Stimulated activated CD4-positive, alpha-beta T cell treated with anti-CD3 and anti-CD28 coated beads, Interleukin-4, amount 100 ng/mL, for 24 hours (primary cell): ENCODE measurements at regions not wholly inside any gene's neighbourhood (a gene's known extent, or its start where the extent isn't known, plus 50 kb on each side); places are given as distances from the start of the nearest gene placed in this dataset.

Source experiments
- DNase-seq: peaks from one replicate; pipeline ENCODE4 v3.0.0-alpha.2; 2020

DNA sequence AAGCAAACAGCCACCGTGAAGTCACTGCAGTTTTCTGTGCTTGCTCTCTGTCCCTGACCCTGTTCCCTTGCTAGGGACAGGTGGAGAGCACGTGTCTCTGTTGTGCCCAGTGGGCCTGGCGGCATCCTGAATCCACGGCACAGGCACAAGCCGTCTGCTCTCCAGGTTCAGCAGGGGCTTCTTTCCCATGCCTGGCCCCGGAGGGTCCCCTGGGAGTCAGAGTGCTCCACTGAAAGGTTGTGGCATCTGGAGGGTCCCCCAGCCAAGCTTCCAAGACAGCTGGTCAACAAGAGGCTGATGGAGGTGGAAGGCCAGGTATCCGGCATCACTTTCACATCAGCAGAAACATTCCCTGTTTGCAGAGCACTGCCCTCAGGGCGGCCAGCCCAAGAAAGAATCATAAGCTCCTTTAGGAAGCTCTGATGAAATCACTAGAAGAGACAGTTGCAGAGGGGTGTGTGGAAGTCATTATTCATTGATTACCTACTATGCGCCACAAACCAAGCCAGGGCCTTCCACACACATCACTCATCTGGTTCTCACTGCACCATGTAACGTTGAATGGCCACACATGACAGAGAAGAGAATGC lies 346.4 kb upstream of the B3GAT1 start:
- DNase-seq, result no peak

DNA sequence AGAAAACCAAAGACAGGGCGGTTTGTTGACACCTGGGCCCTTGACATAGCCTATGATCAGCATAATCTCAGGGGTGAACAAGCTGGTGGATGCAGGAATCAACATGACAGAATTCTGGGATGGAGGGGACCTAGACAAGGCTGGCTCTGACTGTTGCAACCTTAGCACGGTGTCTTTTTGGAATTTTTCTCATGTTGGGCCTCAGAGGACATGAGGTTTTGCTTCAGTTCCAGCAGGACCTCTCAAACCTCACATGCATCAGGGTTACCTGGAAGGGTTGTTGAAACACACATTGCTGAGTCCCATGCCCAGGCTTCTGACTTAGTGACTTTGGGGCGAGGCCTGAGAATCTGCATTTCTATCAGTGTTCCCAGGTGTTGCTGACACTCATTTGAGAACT lies 345.6 kb upstream of the B3GAT1 start:
- DNase-seq, result no peak

DNA sequence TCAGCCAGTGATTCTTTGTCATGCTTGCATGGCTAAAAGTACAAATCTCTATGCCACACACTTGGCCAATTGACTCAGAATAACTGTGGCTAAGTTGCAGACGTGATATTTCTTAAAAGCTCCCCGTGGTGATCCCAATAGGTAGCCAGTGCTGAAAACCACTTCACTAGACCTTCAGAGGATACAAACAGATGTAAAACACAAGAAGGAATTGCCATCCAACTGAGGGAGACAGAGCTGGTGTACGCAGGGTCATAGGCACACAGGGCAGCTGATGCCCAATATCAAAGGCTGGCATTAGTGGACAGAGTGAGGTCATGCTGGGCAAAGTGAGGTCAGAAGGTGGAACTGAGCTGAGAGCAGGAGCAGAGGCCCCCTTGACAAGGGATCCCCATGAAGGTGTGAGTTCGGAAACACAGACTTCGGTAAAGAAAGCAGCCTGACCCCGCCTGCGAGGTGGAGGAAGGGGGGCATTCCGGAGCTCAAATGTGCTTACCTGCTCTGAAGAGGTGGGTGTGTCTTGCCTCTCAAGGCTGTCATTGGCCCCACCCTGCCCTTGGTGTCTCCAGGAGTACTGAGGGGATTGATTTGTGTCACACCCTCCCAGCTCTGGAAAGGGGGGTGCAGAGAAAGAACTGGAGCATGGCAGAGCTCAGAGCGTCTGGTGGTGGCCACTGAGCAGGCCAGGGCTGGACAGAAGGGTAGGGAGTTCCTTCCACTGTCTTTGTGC lies 344.9 kb upstream of the B3GAT1 start:
- DNase-seq, result no peak

GRCh38 chr11:134755535-134755934 lies 343.5 kb upstream of the B3GAT1 start:
- no peak for DNase-seq

DNA sequence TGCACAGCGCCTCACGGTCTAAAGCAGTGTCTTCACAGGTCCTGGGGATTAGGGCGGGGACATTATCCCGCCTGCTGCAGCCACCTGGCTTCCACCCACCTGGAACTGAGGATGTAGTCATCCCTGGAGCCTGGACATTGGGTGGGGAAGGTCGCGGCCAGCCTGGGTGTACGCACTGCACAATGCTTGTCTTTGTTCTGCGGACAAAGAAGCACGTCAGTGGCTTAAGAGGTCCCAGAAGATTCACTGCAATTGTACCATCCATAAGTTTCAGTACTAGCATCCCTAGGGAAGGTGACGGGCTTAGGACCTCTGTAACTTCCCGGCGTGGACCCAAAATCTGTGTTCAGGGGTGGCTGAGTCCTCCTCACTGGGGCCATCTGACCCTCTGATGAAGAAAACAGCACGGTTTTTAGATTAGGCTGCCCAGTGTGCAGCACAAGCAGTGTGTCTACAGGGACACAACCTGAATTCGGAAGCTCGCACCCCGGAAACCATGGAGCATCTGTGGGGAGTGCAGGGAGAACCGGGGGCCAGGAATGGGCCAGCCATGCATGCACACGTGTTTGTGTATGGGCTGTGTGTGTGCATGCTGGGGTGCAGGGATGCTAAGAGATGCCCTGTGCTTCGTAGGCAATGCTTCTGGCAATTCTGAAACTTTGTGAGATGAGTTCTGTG lies 342.6 kb upstream of the B3GAT1 start:
- DNase-seq, result no peak

- no peak for DNase-seq
Measured at GRCh38 chr11:134753771-134754520, 341.9 kb upstream of the B3GAT1 start.

DNA sequence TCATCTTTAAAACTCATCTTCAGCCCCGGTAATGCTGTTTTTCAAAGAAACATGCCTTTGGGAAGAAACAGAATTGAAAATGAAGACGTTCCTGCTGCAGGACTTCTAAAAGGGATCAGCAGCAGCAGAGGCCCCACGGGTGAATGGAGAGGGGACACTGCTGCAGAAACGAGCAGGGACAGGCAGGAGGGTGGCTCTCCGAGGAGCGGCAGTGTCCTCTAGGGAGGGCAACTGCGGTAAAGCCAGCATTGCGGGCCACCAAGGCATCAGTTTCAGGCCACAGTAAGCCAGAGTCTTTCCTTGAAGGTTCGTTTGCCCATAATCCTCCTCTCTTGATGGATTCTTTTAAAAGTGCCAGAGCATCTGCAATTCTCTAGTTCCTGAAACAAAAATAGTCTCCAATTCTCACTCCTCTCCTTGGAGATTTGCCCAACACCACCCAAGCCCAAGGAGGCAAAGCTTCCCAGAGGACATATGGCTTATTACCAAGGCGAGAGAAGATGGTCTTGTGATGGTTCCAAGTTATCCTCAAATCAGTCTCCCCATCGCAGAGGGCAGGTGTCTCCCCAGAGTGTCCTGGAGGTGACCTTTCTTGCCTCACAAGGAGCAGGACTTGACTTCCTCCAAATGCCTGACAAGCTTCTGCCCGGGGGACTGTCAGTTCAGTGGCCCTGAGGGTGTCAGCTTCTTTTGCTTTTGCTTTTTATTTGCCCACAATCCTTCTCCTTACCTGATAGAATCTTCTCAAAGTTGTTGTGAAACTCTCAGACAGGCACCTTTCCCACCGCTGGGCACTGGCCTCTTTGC lies 341.1 kb upstream of the B3GAT1 start:
- no peak for DNase-seq

GRCh38 chr11:134752526-134752925 lies 340.5 kb upstream of the B3GAT1 start:
- no peak for DNase-seq

DNA sequence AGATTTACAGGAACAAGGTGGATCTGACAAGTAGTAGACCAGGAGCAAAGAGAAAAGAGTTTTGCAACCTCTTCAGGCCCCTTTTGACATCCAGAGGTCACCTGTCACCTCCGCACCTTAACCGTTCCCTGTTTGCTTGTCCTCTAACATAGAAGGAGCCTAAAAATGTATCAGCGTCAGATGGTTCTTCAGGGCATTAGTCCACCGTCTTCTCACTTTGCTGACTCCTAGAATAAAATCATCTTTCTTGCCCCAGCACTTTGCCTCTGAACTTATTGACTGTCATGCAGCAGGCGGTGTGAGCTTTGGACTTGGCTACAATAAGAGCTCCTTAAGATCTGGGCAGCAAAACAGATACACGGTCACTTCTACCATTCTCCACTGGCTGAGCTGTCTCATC lies 339.7 kb upstream of the B3GAT1 start:
- DNase-seq, result no peak

GRCh38 chr11:134751031-134751585 lies 339.1 kb upstream of the B3GAT1 start:
- DNase-seq, result no peak

GRCh38 chr11:134750619-134751018 lies 338.6 kb upstream of the B3GAT1 start:
- no peak for DNase-seq

DNA sequence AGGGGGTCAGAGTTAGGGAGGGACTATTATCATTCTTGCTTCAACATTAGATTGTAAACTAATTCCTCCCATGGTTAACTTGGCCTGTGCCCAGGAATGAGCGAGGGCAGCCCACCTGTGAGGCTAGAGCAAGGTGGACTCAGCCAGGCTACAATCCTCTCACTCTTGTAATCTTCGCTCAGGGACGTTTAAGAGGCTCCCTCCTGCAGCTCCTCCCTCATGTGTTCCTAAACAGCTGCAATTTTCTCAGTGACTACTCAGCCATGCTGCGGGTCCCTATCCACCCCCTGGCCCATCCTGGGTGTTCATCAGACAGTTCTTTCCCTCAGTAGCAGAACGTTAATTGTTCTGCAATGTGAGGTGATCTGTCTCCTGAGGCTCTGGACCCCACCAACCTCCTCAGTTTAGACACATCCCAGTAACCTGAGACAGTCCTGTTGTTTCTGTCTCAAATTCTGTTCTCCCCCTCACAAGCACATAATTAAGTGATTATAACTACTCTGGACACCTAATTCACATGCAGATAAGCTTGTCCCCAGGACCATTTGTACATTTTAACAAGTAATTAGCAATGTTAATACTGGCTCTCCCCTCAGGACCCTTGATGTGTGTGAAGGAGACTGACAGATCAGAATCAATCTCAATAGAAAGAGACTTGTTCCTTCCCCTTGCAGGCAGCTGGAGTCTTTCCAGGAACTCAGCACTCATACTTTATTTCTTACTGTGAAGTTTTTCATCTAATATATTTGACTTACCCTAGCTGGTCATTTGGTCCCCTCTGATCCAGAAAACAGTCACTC lies 337.2 kb upstream of the B3GAT1 start:
- DNase-seq, result no peak

DNA sequence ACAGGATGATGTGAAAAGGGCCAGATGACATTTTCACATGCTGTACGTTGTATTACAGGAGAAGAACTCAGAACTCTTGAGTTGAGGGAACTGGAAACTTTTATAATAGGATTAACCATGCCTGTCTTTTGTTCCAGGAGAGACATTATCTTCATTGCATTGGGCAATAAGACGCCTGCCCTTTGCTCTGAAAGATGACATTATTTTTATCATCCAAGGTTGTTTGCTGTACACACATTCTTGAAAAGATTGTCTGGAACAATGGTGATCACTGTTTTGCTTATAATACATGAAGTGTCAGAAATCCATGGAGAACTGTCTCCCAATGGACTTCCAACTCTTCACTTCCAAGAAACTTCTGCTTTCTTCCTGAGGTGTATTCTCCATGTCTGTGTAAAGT lies 334.6 kb upstream of the B3GAT1 start:
- DNase-seq, result no peak

- no peak for DNase-seq
Measured at GRCh38 chr11:134745456-134745855, 333.4 kb upstream of the B3GAT1 start.

GRCh38 chr11:134743820-134744195 lies 331.8 kb upstream of the B3GAT1 start:
- no peak for DNase-seq

DNA sequence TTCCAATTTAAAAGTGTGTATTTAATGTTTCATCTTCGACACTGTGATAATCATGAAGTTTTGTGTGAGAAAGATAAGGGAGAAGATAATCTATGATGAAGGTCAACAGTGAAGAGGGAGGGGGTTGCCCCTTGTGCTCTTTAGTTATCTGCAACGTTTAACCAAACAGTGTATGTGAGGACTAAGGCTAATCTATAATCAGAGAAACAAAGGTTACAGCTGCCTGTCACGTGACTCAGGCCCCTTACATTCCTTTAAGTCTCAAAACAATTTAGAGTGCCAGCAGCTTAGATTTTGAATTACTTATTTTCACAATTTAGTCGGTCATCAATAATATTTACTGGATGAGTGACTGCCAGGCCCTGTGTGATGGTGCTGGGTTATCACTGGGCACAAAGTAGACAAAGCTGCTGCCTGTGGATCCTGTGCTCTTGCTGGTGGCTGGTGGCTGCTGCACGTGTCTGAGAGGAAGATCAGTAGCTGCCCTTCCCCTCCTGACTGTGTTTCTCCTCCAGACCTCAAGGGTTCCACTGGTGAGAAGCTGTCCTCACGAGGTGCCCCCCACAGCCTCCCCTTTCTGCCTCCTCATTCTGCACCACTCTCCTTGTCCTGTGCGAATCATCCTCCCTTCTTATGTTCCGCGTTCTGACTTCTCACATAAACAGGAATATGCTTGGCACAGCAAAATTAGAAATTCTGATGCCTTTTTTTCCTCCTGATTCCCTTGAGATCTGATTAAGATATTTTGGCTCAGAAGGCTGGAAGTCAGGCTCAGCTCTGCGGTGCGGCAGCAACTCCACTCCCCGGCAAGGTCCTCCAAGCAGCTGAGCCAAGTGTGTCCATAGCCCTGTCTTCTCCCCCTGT lies 331.1 kb upstream of the B3GAT1 start:
- DNase-seq, result no peak

DNA sequence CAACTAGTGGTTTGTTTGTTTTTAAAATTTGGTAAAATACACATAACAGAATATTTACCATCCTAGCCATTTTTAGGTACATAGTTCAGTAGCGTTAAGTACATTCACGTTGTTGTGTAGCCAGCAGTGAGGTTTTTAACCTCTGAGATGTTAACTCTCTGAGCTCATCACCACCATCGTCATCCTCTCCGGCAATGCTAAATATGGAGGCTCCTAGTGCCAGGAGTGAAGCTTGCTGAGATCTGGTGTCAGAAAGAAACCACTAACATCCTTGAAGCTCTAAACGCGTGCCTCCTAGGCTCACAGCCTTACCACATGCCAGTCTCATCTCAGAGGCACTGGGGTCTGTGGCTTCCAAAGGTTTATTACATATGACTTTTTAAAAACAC lies 330.2 kb upstream of the B3GAT1 start:
- DNase-seq, result no peak

GRCh38 chr11:134741453-134742223 lies 329.6 kb upstream of the B3GAT1 start:
- no peak for DNase-seq

DNA sequence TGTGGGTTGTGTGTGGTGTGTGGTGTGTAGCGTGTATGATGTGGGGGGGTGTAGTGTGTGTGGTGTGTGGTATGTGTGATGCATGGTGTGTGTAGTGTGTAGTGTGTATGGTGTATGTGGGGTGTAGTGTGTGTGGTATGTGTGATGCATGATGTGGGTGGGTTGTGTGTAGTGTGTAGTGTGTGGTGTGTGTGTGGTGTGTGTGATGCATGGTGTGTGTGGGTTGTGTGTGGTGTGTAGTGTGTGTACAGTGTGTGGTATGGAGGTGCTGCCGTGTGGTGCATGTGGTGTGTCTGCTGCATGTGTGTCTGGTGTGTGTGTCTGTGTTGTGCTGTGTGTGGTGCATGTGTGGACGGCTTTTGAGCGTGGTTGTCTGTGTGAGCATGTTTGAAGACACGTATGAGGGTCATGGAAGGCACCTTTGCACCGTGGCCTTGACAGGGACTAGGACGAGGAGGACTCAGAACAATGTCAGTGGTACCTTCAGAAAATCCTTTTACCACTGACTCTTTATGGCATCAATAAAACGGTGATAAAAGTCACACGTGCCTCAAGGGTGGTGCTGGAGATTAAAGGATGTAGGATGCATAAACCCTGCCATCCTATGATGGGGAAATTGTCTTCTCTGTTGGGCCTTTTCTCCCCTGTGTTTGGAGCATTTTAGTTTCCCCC lies 328.7 kb upstream of the B3GAT1 start:
- DNase-seq, result no peak
